RPMI7951 (cell line): ENCODE measurements at regions not wholly inside any gene's neighbourhood (a gene's known extent, or its start where the extent isn't known, plus 50 kb on each side); places are given as distances from the start of the nearest gene placed in this dataset.
A peak's percentile ranks its signal among the peaks of the same experiment; 100 is the strongest.

ENCODE experiments used
- DNase-seq: peaks from one replicate; pipeline ENCODE4 v3.0.0-alpha.2; 2012; ENCODE audit warnings: low read depth

DNA sequence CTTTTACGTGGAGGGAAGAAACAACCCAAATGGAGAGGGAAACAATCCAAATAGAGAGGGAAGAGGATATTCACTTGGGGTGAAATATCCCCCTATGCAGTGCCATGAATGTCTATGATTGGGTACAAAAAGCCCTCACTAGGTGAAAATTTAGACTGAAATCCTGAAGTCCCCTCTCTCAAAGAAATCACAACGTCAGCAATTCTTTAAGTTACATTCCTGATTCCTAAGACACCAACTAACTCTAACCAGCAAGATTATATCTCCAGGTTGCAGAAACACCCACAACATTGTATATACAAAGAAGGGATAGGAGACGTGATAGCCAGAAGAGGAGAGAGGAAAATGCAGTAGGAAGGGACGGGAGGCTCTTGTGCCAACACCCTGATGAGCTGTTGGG, 374.3 kb downstream of the DCAF12L2 start:
- DNase-seq = no peak

DNA sequence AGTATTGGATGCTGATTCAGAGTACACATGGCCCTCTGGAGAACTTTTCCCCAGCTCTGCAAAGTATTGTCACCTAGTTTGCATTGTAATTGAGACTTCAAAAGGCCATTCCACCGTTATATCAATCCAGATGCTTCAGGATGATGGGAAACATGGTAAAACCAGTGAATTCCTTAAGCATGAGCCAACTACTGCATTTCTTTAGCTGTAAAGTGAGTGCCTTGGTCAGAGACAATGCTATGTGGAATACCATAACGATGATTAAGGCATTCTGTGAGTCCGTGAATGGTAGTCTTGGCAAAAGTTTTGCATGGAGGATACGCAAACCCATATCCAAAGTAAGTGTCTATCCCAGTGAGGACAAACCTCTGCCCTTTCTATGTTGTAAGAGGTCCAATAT, 355.2 kb downstream of the DCAF12L2 start:
- DNase-seq = no peak

DNA sequence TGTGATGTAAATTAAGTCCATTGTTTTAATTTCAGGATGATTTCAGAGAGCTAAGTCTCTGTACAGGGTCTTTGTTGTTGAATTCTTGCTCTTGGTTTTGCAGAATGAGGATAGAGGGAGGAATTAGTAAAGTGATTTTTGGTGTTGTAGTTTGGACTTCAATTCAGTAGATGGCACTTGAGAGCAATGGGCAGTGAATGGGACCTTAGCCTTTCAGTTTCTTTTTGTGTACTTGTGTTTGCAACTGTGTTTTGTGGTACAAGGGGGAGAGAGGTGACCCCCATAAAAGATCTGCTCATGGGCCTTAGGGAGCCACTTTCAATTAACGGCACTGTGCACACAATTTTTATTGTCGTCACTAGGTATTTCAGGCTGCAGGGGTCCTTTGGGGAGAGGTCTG, 340.0 kb downstream of the DCAF12L2 start:
- no peak for DNase-seq

DNA sequence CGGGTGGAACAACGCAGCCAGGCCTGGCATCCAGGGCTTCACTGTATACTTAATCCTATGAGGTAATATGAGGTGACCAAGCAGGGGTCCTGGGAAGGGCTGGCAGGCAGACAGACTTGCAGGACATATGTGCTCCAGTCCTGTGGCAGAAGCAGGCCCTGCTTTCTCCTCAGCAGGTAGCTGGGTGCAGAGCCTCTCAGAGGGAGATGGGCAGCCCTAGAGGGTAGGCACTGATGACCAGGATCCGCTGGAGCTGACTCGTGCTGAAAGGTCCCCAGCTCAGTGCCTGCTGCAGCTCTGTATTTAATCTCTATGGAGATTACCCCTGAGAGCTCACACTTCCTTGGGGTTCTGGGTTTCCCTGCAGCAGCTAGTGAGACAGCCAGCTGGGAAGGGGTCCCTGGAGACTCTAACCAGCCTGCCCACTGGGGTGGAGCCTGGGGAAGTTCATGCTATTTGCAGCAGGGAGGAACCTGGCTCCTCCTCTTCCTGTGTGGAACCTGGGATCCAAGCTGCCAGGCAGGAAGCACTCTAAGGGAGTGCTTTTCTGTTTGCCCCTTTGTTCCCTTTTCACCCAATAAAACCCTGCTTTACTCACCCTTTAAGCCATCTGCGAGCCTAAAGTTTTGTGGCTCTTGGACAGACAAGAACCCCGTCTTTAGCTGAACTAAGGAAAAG, 339.2 kb downstream of the DCAF12L2 start:
- no peak for DNase-seq

- no peak for DNase-seq
Observed at GRCh38 chrX:125846271-125846670, 319.8 kb downstream of the DCAF12L2 start.

- no peak for DNase-seq
Observed at GRCh38 chrX:125850693-125851092, 315.4 kb downstream of the DCAF12L2 start.

DNA sequence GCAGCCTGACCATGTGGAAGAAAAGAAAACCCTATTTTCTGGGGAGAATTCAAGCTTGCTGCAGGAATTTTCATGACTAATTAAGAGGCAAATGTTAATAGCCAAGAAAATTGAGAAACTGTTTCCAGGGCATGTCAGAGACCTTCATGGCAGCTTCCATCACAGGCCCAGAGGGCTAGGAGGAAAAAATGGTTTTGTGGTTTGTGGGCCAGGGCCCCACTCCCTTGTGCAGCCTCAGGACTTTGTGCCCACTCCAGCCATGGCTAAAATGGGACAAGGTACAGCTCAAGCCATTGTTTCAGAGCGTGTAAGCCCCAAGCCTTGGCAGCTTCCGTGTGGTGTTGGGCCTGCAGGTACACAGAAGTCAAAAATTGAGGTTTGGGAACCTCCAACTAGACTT, 282.9 kb downstream of the DCAF12L2 start:
- DNase-seq = no peak

DNA sequence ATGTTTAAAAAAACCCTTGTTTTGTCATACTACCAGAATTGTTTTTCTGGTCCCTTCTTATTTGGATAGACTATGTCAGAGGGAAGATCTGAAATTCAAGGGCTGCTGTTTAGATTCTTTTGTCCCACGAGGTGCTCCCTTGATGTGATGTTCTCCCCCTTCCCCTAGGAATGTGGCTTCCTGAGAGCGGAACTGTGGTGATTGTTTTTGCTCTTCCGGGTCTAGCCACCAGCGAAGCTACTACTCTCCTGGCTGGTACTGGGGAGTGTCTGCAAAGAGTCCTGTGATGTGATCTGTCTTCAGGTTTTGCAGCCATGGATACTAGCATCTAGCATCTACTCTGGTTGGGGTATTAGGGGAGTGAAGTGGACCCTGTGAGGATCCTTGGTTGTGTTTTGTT, 271.1 kb downstream of the DCAF12L2 start:
- no peak for DNase-seq

- no peak for DNase-seq
Observed at GRCh38 chrX:125895518-125895917, 270.6 kb downstream of the DCAF12L2 start.

DNA sequence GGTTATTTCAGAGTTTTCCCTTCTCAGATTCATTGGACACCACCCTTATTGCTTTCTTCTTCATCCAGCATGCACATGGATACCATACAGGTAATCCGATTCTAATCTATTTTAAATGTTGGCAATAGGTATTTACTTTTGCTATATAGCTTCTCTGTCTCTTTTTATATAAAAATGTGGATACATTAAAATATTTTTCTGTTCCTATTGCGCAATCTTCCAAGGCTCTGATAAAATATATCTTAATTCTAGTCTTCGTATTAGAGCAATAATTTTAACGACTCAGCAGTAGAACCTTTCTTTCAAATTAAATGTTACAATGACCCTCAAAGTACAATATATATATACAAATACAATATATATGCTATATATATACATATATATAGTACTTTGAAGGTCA, 239.8 kb downstream of the DCAF12L2 start:
- no peak for DNase-seq

DNA sequence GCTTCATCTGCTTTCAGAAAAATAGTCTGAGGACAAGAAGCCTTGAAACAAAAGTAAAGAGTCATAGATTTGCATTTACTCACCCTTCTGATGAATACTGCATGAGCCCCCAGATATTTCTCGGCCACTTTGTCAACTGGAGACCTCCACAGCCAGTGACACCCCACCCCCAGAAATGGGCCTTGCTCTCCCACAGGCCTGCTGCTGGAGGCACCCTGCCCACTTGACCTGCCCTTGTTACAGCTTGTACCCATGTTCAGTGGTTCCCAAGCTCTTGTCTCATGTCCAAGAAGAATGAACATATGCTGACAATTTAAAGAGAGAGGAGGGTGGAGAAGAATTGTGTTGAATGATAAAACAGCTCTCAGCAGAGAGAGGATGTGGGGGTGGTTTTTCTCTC, 225.1 kb downstream of the DCAF12L2 start:
- no peak for DNase-seq

GRCh38 chrX:125947501-125947900, 218.6 kb downstream of the DCAF12L2 start:
- no peak for DNase-seq

DNA sequence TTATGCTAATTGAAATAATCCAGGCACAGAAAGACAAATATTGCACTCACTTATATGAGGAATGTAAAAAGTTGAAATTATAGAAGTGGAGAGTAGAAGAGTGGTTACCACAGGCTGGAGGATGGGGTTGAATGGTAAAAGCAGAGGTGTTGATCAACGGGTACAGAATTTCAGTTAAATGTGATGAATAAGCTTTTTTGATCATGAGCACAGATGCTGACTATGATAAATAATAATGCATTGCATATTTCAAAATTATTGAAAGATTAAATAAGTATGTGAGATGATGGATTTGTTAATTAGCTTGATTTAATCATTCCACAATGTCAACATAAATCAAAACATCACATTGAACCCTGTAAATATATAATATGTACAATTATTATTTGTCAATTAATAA, 213.1 kb downstream of the DCAF12L2 start:
- no peak for DNase-seq

DNA sequence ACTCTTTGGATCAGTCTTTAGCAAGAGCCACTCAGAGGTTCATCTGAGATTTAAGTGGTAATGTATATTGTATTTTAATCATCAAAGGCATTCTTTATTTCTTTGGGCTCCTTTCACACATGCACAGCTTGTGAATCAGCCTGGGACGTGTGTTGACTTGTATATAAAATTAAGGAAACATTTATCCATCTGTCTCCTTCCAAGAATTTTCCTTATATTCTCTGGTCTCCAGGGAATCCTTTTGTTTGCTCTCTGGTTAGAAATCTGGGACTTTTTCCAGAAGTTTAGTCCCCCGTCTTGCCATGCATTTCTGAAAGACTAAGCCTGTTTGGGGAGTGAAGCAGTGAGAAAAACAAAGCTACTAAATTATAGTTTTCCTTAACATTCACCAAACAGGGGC, 212.3 kb downstream of the DCAF12L2 start:
- DNase-seq = no peak

DNA sequence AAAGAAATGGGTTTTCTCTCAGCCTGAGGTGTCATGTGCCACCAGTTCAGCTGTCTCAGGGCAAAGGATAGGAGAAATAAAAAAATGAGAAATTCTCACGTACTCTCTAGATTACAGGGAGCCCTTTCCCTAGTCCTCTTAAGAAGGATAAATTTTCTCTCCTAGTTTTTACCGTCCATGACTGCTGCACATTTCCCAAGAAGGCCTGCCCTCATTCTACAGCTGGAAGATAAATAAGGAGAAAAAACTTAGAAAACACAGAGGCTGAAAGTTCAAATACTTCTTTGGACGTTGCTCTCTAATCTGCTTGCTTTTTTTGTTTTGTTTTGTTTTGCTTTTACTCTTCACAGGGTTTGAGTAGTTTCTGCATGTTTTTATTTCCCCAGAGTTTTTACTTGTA, 211.9 kb downstream of the DCAF12L2 start:
- no peak for DNase-seq

DNA sequence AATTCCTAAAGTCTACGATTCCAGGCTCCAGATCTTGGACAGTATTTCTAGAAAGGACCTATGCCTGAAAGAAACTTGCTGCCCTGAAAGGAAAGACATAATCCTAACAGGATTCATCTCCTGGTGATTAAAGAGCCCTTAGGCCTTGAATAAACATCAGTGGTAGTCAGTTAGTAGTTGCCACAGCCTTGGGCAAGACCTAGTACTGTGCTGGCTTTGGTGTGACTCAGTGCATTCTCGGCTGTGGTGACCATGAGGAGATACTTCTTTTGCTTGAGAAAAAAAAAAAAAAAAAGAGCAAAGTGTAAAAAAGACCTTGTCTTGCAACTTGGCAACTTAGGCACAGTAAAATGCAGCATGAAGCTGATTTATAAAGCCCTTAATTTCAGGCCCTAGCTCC, 188.2 kb downstream of the DCAF12L2 start:
- DNase-seq = no peak

GRCh38 chrX:125998432-125998831, 167.7 kb downstream of the DCAF12L2 start:
- DNase-seq = peak; percentile 0

GRCh38 chrX:126027229-126027628, 138.9 kb downstream of the DCAF12L2 start:
- DNase-seq = no peak

DNA sequence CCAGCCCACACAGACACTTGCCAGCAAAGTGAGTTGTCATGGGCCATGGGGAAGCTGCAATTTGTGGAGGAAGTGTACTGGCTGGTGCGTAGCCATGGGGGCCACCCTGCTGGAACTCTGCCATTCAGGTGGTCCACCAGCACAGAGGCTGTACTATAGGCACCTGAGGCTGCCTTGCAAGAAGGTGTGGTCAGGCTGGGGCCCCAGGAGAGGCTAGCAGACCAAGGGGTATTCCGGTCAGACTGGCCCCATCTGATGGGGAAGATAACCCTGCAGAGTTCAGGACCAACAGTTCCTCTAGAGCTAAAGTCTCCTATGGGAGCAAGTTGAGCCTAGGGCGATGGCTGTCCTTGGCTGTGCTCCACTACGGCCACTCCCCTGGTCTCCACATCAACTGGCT, 136.1 kb downstream of the DCAF12L2 start:
- DNase-seq = no peak

- DNase-seq = no peak
Observed at GRCh38 chrX:126063984-126064383, 102.1 kb downstream of the DCAF12L2 start.

GRCh38 chrX:126064901-126065541, 101.1 kb downstream of the DCAF12L2 start:
- no peak for DNase-seq

DNA sequence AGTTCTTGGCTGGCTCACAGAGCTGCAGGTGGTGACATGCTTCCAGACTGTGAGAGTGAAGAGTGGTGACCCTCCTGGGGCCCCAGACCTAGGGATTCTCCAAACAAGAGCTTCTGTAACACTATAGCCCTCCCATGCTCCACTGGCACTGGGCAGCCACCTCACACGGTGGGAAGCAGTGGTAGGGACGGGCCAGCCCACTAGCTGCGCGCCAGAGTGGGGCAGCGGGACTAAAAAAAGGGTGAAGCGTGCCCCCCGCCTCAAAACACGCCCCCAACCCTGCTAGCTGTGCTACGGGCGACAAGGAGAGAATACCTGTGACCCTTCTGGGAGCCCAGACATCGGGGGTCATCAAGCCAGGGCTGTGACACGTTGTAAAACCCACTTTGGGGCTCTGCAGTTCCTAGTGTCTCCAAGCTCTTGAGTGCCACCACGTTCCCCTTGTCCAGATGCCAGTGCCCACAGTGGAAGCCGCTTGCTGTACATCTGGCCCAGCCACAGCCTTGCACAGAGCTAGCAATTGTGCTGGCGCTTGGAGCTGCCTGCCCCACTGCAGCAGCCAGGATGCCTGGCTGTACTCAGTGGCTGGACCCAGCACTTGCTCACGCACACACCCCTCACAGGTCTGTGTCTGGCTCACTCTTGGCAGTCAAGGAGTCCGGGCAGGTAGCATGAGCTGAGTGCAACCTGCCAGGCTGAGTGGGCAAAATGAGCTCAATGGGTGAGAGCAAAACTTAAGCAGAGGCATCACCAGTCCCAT, 100.0 kb downstream of the DCAF12L2 start:
- no peak for DNase-seq
